ENCODE measurements at regions not wholly inside any gene's neighbourhood (a gene's known extent, or its start where the extent isn't known, plus 50 kb on each side); places are given as distances from the start of the nearest gene placed in this dataset.
"Not testable (repeated sequence)": the region's sequence is repeated elsewhere in the genome, so short reads cannot be mapped to it uniquely, and the experiment has no call there.

DNA sequence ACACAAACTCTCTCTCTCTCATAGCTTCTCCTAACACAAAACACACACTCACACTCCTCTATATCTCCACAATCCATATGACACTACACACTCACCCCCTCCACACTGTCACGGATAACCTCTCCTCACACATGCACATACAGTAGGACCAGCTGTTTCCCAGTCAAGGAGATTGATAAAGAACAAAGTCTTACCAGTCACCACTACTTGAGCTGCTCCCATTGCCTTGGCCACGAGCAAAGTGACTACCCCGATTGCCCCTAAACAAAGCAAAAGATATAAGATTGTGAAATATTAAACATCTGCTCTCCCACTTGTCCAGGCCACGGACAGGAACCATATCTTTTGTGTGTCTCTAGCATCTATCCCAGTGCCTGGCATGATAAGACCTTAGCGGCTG lies 95.8 kb downstream of the TRIM69 start:
- H3K9me1 ChIP-seq (ENCODE audit: insufficient read depth, low read length); H4K5ac ChIP-seq (ENCODE audit: low read depth, low read length); H3K27ac ChIP-seq (ENCODE audit: insufficient read depth, low read length); H2BK120ac ChIP-seq (ENCODE audit: low read depth, low read length); H2BK15ac ChIP-seq (ENCODE audit: low read depth, low read length); H3K79me1 ChIP-seq (ENCODE audit: low read depth in 1 of 2, low read length in 2 of 2); H3K18ac ChIP-seq (ENCODE audit: low read depth, low read length); H3K4ac ChIP-seq (ENCODE audit: low read depth, low read length); H2AK9ac ChIP-seq (replicated peaks; ENCODE audit: low read depth, low read length, poor library complexity); H3K56ac ChIP-seq (ENCODE audit: extremely low read depth, insufficient read depth, low read length); H3K23ac ChIP-seq (ENCODE audit: low read depth, low read length); ATAC-seq (ENCODE audit: low read depth); H2BK5ac ChIP-seq (ENCODE audit: low read depth, low read length, poor library complexity, severe bottlenecking); BruUV-seq (replicated peaks); H3K4me3 ChIP-seq (ENCODE audit: insufficient read depth, low read depth, low read length); H3K36me3 ChIP-seq (ENCODE audit: control insufficient read depth, insufficient read depth, low read length); dilution Hi-C loops (cut with HindIII; ENCODE audit: low sequenced_read_pairs, unreplicated experiment); H3K9me3 ChIP-seq (ENCODE audit: control insufficient read depth, insufficient read depth, low read length); H2BK20ac ChIP-seq (ENCODE audit: low read depth, low read length); intact Hi-C loops (cut with micrococcal nuclease); H3K27me3 ChIP-seq (ENCODE audit: control insufficient read depth, insufficient read depth, low read length); H3K14ac ChIP-seq (replicated peaks; ENCODE audit: low read depth, low read length); H2AFZ ChIP-seq (replicated peaks; ENCODE audit: low read length, poor library complexity); H3K4me1 ChIP-seq (ENCODE audit: control insufficient read depth, insufficient read depth, low read length); H2AK5ac ChIP-seq (ENCODE audit: low read depth, low read length); H3K4me2 ChIP-seq (ENCODE audit: low read depth, low read length); in situ Hi-C loops (cut with MboI; ENCODE audit: low sequenced_read_pairs); DNase-seq; H3K9ac ChIP-seq (ENCODE audit: low read depth, low read length); POLR2A ChIA-PET (ENCODE audit: unreplicated experiment); H4K8ac ChIP-seq (ENCODE audit: low read depth in 2 of 2, low read length in 2 of 2); H4K91ac ChIP-seq (ENCODE audit: insufficient read depth, low read depth, low read length); H4K20me1 ChIP-seq (ENCODE audit: insufficient read depth, low read length): not testable (repeated sequence)
- CTCF ChIA-PET, result interaction anchor here (0.6 kb wide), 1 partner anchor 729 kb away, joined by 4 read pairs; no protein-coding TSS in a partner anchor
- no CpG with 5 or more reads among the region's 5 CpGs for WGBS, 2 experiments (ENCODE audit: extremely low coverage in 2 of 2, insufficient read length in 1 of 2)

DNA sequence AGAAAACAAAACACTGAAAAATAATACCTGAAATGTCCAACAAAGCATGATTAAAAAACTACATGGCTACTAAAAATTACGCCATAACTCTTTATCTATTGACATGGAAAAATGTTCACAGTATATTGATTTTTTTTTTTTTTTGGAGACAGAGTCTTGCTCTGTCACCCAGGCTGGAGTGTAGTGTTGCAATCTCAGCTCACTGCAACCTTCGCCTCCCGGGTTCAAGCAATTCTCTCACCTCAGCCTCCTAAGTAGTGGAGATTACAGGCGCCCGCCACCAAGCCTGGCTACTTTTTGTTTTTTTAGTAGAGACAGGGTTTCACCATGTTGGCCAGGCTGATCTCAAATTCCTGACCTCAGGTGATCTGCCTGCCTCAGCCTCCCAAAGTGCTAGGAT lies 96.8 kb downstream of the TRIM69 start:
- H3K23ac ChIP-seq (ENCODE audit: low read depth, low read length); H4K20me1 ChIP-seq (ENCODE audit: insufficient read depth, low read length); H3K79me1 ChIP-seq (ENCODE audit: low read depth in 1 of 2, low read length in 2 of 2); ATAC-seq (ENCODE audit: low read depth); H2BK20ac ChIP-seq (ENCODE audit: low read depth, low read length); H4K5ac ChIP-seq (ENCODE audit: low read depth, low read length); H4K8ac ChIP-seq (ENCODE audit: low read depth in 2 of 2, low read length in 2 of 2); H3K56ac ChIP-seq (ENCODE audit: extremely low read depth, insufficient read depth, low read length); POLR2A ChIA-PET (ENCODE audit: unreplicated experiment); H3K4me2 ChIP-seq (ENCODE audit: low read depth, low read length); H3K9me1 ChIP-seq (ENCODE audit: insufficient read depth, low read length); dilution Hi-C loops (cut with HindIII; ENCODE audit: low sequenced_read_pairs, unreplicated experiment); H3K4ac ChIP-seq (ENCODE audit: low read depth, low read length); H3K14ac ChIP-seq (replicated peaks; ENCODE audit: low read depth, low read length); H3K18ac ChIP-seq (ENCODE audit: low read depth, low read length); H2BK5ac ChIP-seq (ENCODE audit: low read depth, low read length, poor library complexity, severe bottlenecking); H2BK120ac ChIP-seq (ENCODE audit: low read depth, low read length); H3K4me3 ChIP-seq (ENCODE audit: insufficient read depth, low read depth, low read length); H4K91ac ChIP-seq (ENCODE audit: insufficient read depth, low read depth, low read length); H2AK5ac ChIP-seq (ENCODE audit: low read depth, low read length); H3K4me1 ChIP-seq (ENCODE audit: control insufficient read depth, insufficient read depth, low read length); CTCF ChIA-PET; BruUV-seq (replicated peaks); H2BK15ac ChIP-seq (ENCODE audit: low read depth, low read length); H3K36me3 ChIP-seq (ENCODE audit: control insufficient read depth, insufficient read depth, low read length); intact Hi-C loops (cut with micrococcal nuclease); DNase-seq; H3K27me3 ChIP-seq (ENCODE audit: control insufficient read depth, insufficient read depth, low read length); H2AK9ac ChIP-seq (replicated peaks; ENCODE audit: low read depth, low read length, poor library complexity); H3K27ac ChIP-seq (ENCODE audit: insufficient read depth, low read length); H2AFZ ChIP-seq (replicated peaks; ENCODE audit: low read length, poor library complexity); H3K9me3 ChIP-seq (ENCODE audit: control insufficient read depth, insufficient read depth, low read length); H3K9ac ChIP-seq (ENCODE audit: low read depth, low read length); in situ Hi-C loops (cut with MboI; ENCODE audit: low sequenced_read_pairs): not testable (repeated sequence)
- no CpG with 5 or more reads among the region's 5 CpGs for WGBS, 2 experiments (ENCODE audit: extremely low coverage in 2 of 2, insufficient read length in 1 of 2)
